DMS 273 treated with DMSO at 0.1 percent for 48 hours (cell line): ENCODE measurements at regions not wholly inside any gene's neighbourhood (a gene's known extent, or its start where the extent isn't known, plus 50 kb on each side); places are given as distances from the start of the nearest gene placed in this dataset.
A peak's percentile ranks its signal among the peaks of the same experiment; 100 is the strongest.

ENCODE experiments used
- DNase-seq: peaks from one replicate; lab custom pipeline; 2025; lab: John Stamatoyannopoulos, UW

DNA sequence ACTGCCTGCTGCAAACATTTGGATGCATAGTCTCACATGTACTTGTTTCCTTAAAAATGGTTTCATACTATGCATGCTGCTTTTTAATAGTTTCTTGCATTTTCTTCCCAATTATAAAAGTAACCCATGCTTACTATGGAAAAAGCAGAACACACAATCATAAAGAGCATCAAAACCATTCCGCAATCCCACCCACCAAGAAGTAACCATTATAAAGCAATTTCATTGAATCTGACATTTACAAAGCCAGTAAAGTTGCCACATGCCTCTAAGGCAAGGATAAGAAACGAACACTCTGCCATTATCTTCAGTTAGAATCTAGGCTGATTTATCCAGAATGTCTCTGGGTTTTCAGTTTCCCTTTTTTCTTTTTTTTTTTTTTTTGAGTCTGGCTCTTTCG lies 92.7 kb upstream of the OSMR start:
- DNase-seq, result no peak

DNA sequence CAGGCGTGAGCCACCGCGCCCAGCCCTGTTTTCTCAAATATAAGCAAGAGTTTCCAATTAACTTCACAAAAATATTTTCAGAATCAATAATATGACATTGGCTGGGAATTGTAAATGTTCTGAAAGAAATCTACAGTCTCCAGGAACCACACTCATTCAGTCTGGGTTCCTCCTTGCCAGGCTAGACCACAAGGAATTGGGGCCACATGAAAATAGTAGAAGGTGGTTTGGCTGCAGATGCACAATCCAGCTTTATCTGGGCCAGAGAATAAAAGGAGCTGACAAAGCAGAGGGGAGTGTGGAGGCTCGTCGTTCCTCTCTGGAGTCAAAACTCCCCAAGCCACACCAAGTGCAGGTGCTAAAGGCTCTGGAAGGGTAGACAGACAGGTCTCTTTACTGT lies 92.0 kb upstream of the OSMR start:
- no peak for DNase-seq

DNA sequence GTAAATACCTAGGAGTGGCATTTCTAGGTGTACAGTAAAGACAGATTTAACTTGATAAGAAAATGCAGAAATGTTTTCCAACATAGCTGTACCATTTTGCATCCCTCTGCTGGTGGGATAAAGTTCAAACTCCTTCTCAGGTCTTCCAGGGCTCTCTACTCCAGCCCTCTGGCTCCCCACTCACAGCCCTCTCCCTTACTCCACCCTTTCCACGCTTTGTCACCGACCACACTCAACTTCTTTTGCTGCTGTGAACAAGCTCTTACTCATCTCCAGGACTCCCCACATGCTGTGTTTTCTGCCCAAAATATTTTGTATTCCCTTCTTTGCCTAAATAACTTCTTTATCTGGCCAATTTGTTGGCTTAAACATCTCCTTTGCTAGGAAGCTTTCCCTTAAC lies 90.6 kb upstream of the OSMR start:
- no peak for DNase-seq

DNA sequence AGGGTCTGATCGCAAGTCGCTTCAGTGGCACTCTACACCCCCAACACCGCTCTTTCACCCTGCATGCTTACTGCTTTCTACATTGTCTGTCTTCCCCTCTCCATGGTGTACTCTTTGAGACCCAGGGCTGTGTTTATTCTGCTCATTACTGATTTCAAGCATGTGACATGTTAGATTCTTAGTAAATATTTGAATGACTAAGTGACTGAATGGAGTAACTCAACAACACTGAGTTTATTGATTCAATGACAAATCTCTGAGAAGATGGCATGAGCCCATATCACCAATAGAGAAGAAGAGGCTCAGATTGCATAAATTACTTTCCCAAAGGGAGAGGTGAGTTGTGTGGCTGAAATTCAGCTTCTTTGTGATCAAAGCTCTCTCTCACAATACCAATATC lies 89.7 kb upstream of the OSMR start:
- no peak for DNase-seq

DNA sequence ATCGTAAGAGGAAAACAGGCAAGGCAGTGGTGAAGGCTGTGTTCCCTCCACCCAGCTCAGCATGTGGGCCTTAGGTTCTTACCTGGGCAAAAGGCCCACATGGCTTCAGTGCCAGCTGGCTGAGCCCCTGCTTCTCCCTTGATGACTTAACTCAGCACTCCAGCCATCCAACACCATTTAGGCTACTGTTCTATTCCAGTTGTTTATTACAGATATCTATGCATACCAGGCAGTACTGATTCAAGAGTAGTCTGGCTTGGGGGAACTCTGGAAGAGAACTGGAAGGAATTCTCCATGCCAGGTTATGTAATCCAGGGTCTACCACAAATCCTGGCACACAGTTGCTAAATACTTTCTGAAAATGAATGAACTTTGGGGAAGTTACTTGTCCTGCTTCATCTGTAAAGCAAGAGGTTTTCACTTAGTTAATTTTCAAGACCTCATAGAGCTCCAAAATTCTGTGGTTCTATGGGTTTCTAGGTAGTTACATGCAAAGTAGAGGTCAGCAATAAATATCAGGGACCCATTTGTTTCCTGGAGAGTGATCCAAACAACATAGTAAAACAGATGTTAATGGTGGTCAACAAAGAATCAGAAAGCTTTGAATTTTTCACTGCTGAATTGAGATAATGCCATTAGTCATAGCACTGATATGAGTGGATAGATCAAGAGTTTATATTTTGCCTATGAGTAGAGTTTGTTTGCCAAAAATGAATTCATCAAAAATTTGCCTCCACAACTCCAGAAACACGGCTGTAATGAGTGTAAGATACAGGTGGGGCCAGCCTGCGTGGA lies 88.2 kb upstream of the OSMR start:
- DNase-seq, result no peak

DNA sequence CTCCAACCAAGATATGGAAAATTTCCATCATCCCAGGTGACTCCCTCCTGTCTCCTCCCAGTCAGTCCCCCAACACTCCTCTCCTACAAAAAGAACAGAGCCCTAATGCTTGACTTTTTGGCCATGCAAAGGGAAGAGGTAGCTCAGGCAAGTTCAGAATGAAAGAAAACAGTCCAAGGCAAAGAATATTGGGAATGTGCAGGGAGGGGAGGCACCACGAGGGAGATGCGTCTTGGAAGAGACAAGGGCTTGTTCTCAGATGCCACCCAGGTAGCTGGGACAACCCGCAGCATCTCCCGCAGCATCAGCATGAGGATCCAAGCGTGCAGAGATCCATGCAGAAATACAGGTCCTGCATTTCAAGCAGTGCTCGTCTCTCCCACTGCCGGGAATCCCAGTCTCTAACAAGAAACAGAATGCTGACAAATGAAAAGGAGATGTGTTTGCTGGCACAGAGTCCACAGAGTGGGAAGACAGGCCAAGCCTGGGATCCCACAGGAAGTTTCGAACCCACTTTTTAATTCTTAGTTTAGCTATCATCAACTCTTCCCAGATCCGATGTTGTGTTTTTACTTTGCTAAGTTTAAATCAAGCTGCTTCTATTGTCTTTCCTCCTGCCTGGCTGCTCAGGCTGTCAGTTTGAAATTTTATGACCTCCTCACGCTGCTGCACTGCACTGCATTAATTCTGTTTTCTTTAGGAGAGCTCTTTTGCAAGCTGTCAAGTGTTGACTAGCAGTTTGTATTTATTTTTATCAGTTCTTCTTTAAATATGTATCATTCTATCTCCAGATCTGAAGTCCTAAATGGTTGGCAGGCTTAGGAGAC lies 86.8 kb upstream of the OSMR start:
- DNase-seq, result no peak

DNA sequence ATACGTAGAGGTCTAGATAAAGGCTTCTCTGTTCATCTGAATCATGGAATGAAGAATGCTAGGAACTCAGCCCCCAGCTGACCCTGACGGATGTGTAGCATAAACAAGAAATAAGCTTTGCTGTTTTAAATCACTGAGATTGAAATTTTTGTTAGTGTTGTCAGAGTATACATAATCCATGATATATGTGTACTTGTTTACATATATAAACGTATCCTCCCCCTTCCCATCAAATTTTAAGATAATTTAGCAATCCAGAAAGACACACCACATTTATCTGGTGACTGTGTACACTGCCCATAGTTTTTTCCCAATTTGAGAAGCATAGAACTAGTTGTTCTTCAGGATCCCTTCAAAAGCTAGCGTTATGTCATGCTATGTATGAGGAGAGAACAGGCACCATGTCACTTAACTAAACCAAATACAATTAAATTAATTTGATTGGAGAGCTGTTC lies 80.8 kb upstream of the OSMR start:
- DNase-seq, result no peak

DNA sequence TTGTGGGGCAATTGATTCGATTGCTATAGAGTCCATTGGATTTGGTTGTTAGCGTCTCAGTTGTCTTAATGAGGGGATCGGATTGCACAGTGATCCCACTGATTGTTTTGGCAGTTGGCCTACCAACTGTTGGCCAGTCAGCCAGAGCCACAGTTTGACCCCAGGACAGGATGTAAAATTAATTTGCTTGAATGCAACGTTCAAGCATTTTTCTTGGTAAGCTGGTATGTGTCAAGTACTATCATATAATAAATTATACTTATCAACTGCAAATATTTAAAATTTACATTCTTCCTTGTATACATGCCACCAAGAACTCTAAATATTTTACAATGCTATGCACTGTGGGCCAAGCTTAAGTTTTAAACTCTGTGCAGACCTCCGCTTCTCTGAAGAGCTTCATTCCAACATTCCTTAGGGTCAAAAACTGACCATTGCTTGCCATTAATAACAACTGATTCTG lies 80.4 kb upstream of the OSMR start:
- no peak for DNase-seq

DNA sequence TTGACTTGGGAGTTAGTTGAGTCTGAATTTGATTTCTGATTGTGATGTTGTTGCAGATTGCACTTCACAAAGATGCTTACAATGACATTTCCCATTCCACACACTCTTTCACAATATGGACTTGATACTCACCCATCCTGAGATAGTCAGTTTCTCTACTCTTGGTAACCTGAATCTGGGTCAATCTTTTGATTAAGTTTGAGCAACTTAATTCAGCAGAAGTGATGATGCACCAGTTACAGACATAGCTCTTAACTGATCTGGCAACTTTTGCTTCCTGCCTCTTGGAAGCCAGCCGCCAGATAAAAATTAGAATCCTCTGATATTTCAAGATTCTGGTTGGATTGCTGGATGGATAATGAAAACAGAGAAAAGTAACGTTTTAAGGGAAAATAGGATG lies 79.7 kb upstream of the OSMR start:
- DNase-seq, result no peak

DNA sequence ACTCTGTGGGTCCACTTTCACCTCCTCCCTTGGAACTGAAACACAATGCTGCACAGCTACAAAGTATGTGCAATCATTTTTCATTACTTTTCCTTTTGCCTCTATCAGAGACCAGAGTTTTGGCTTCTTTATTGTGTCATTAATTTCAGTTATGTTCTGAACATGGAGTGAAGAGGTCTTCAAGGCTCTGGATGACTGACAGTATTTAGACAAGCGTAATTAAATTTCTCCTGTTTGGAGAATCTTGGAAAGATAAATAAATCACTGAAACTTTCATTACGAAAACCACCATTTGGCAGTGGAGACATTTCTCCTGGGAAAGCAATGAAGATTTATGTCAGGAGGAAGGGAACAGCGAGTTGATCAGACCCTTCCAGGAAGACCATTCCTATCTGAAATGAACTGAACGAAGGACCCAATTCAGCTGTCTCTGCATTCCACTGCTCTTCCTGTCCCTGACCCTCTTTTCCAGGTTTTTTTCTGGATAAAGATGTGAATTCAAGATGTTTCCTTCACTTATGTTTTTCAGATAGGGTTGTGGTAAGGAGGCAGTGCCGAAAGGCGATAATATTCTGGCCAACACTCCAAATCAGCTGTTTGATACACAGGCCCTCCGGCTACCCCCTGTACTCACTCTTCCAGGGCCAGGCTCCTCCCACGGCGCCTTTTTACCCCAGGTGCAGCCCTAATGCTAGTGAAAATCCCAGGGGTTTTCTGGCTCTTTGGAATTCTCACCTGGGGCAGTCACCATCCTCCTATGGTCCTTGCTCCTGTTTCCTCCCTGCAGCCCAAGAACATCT lies 77.2 kb upstream of the OSMR start:
- no peak for DNase-seq

DNA sequence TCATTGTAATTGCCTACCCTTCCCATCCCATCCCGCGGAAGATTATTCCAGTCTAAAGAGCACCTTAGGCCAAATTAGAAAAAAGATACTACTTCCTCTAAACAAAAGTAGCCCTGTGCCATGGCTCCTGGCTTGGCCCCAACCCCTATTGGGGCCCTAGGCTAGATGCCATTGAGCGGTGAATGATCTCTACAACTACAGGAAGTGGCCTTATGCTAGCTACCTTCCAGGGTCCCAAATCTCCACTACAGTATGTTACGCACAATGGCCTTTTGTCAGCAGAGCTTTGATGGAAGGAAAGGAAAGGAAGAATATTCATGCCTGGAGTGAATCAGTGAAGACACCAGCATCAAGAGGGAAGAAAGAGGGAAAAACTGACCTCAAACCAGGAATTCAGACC lies 73.3 kb upstream of the OSMR start:
- DNase-seq, result no peak

DNA sequence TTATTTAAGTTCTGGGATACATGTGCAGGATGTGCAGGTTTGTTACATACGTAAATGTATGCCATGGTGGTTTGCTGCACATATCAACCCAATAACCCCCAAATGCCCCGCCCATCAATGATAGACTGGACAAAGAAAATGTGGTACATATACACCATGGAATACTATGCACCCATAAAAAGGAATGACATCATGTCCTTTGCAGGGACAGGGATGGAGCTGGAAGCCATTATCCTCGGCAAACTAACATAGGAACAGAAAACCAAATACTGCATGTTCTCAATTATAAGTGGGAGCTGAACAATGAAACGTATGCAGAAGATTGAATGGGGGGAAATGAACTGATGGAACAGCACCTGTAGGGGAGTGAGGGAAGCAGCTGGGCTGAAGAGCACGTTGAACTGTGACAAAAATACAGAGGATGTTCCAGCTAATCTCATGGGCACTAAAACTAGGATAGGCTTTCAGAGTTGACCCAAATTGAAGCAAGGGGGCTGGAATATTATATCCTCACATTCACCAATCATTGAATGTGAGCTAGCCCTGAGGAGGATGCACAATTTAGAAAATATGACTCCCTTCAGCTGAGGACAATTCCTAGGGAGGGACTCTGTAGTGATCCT lies 70.5 kb upstream of the OSMR start:
- DNase-seq, result no peak

DNA sequence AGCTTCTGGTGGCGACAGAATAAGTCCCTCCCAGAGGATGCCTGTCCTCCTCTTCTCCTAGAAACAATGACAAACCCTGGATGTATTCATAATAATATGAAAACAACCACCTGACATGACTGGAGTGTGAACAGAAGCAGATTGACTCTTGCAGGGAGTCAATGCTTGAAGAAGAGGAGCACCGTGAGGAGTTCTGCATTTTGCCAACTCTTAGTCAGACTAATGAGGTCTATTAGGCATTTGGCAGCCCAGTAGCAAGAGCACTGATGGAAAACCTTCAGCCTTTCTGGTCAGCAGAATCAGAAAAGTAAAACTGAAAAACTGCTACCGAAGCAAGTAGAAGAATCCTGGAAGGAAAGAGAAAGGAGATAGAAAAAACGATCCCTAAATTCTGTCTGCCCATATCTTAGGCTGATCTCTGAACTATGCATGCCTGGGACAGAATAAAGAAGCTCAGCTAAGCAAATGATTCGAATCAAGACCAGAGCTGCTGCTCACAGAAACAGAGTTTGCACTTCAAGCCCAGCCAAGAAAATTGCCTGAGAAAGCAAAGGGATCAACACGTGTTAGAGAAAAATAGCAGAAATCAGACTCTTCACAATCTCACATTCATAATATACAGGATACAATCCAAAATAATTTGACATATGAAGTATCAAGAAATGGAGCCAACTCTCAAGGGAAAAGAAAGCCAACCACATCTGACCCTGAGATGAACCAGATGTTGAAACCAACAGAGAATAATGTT lies 69.5 kb upstream of the OSMR start:
- no peak for DNase-seq

DNA sequence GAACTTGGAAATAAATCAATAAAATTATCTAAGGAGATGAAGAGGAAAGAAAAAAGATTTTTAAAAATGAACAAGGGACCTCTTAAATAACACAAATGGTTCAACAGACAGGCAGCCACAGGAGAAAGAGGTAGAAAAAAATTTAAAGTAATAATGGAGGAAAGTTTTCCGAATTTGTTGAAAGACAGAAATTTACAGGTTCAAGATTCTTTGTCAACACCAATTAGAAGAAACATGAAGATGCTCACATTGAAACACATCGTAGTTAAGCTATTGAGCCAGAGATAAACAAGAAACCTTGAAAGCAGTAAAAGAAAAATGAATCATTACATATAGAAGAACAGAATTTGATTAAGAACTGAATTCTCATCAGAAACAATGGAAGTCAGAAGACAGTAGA lies 68.7 kb upstream of the OSMR start:
- no peak for DNase-seq

DNA sequence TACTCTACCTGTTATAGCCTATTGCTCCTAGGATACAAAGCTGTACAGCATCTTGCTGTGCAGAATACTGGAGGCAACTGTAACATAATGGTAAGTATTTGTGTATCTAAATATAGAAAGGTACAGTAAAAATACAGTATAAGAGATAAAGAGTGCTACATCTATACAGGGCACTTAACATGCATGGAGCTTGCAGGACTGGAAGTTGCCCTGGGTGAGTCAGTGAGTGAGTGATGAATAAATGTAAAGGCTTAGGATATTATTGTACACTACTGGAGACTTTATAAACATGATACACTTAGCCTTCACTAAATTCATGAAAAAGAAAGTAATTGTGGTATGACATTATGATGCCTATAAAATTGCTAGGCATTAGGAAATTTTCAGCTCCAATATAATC lies 65.5 kb upstream of the OSMR start:
- DNase-seq, result no peak

DNA sequence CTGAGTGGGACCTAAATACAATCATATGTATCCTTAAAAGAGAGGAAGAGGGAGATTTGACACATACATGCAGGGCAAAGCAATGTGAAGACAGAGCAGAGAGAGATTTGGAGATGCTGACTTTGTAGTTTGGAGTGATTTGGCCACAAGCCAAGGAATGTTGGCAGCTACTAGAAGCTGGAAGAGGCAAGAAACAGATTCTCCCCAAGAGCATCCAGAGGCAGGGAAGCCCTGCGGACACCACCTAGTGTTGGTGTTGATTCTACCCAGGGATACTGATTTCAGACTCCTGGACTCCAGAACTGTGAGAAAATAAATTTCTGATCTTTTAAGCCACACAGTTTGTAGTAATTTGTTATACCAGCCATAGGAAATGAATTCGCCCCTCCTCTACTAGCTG lies 64.9 kb upstream of the OSMR start:
- DNase-seq, result peak; percentile 28

DNA sequence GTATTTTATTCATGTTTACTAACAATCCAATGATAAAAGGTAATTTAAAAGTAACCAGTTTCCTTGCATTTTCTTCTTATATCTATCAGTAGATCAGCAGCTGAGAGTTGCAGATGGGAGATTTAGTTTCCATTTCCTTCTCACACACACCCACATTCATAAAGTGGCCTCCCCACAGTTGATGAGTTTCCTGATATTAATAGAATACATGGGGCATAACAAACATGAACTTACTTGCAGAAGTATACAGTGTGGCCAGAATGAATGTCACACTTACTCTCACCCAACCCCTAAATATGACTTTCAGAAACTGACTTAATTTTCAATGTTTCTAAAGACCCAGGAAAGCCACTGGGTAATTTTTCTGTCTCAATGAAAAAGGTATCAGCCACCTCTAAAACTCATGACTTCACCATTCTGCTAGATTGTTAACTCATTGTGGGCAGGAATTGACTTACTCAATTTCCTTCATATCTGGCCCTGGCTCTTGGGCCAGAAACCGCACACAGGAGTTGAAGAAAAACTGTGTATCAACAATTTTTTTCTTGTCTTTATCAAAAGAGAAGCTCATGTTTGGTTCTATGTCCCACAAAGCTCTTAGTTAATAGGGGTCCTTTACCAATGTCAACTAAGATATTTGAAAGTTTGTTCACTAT lies 63.5 kb upstream of the OSMR start:
- no peak for DNase-seq

DNA sequence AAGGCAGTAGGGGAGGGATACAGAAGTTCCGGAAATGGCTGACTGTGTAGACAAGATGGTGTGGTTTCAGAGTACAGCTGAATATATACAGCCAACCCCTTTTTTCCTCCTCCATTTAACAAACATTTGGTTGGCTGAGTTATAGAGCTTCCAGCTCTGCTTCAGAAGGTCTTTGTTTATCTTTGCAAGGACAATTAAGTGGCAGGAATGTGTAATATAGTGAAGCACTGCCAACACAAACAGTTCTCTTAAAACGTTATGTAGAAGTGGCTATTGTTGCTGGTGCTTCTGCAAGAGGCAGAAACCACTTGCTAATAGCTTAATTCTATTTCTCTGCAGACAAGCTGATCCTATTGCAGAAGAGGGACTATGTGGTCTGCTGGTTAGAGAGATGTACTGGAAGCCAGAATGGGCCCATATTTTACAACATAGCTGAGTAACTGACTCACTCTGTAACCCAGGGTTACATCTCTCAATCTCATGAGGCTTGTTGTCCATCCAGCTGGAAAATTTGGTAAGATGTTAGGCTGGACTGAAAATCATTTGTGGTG lies 62.7 kb upstream of the OSMR start:
- DNase-seq, result peak; percentile 48

DNA sequence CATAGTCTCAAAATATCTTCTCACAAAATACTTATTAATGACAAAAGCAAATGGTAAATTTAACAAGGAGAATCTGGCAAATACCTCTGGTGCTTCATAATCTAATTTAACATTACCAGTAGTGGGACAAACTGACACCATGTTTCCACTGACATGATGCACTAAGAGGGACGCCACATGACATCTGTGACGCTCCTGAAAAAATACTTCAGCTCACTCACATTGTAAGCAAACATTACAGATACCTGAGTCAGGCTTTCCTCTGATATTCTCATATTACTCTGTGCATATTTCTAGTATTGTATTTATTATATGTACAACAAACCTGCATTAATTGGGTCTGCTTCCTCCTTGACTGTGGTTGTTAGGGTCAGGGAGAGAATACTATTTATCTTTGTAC lies 56.7 kb upstream of the OSMR start:
- DNase-seq, result no peak

DNA sequence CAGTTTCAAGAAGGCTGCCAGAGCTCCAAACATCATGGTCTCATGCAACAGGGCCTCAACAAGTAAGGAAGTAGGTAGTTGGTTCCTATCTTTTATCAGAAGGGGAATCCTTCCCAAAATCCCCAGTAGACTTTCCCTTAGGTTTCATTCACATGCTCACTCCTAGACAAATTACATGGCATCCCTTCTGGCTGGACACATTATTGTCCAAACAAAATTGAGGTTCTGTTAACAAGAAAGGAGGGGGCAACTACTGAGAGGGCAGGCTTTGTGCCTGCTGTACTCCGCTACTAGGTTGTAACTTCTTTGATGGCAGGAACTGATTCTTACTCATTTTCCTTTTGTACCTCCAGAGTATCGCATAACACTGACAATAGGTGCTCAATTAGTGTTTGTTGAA lies 56.0 kb upstream of the OSMR start:
- DNase-seq, result no peak

DNA sequence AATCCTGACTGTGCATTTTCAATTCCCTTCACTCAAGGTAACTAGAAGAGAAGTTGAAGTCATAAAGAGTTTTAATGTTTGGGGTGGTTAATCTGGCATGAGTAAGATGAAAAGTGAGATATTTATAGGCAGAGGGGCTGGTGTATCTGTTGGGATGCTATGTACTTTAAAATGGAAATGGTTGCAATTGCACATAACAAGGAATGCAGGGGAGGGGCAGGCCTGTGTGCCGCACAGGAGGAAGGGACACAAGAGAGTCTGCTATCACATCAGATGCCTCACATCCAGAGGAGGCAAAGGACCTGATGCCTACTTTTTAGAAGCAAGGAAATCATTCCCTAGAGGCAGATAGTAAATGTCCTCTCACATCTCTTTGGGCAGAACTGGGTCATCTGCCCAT lies 55.5 kb upstream of the OSMR start:
- no peak for DNase-seq
